Fibroblast of gingiva (primary cell): ENCODE measurements at regions not wholly inside any gene's neighbourhood (a gene's known extent, or its start where the extent isn't known, plus 50 kb on each side); places are given as distances from the start of the nearest gene placed in this dataset.
"Not testable (repeated sequence)": the region's sequence is repeated elsewhere in the genome, so short reads cannot be mapped to it uniquely, and the experiment has no call there.

Source experiments
- DNase-seq: peaks from one replicate; pipeline ENCODE4 v3.0.0-alpha.2; 2011; ENCODE audit warnings: low read depth

DNA sequence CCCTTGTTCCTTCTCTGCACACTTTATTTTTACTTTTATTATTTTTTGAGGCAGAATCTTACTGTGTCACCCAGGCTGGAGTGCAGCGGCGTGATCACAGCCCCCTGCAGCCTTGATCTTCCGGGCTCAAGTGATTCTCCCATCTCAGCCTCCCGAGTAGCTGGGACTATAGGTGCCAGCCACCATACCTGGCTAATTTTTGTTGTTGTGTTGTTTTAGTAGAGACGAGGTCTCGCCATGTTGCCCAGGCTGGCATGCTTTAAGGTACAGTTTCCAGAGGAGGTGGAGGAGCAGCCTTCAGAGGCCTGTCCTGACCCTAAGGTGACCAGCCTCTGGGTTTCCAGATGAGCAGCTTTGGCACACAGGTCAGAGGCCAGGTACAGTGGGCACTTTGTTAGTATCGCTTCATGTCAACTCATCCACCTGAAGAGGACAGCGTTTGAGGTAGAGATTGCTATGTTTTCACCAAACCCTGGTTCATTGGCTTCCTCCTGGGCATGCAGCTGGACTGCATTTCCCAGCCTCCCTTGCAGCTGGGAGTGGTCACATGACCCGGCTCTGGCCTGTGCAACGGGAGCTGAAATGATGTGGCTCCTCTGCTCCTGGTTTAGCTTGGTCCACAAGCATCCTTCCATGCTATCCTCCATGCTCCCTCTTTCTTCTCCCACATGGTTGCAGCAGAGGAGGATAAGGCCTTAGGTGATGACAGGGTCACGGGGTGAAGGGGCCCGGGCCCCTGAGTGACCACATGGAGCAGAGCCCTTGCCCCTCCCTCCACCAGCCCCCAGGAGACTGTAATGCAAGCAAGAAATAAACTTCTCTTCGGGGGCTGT, 139.3 kb upstream of the IER5L start:
- DNase-seq: peak; percentile 32

DNA sequence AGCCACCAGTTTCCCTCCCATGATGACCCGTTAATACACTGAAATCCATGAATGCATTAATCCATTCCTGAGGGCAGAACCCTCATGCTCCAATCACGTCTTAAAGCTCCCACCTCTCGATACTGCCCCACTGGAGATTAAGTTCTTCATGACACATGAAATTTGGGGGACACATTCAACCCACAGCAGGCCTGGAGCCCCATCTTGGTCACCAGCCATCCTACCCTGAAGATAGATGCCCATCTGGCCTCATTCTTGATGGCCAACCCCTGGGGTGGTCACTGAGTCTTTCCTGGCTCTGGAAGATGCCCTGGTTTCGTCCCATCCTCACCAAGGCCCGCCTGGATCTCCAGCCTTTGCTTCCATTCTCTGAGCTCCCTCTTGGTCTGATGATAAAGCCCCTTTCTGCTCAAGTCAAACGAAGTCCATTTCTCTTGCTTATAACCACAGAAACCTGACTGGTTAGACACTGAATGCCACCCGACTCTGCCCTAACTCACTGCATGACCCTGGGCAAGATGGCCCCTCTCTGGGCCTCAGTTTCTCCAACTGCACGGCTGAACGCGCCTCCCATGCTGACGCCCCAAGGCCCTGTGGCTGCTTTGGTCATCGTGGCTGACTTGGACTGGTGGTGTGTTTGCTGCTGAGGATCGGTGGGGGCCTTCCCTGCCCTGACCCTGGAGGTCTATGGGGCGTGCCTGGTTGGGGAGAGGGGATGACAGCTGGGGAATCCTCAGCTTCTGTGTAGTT, 138.4 kb upstream of the IER5L start:
- DNase-seq: no peak

DNA sequence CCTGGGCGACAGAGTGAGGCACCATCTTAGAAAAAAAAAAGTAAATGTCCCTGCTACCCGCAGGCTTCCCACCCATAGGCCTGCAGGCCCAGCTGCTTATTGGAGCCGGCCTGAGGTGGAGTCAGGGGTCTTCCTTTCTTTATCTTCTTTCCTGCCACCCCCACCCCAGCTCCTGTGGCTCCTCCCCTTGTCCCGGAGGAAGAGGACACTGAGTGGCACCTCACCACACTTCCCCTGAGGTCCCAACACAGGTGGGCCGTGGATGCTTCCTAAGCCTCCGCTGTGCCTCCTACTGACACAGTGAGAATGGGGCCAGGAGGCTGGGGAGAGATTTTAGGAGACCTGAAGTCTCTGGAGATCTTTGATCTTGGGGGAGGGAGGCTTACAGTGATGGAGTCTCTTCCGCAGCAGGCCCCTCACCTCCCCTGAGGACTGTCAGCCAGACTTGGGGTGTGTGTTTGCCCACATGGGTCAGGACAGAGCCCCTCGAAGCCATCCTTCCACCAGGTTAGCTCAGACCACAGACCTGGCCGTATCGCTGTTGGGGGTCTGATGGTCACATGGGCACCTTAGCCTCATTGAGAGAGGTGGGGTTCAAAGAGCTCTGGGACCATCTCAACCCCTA, 135.4 kb upstream of the IER5L start:
- no peak for DNase-seq

DNA sequence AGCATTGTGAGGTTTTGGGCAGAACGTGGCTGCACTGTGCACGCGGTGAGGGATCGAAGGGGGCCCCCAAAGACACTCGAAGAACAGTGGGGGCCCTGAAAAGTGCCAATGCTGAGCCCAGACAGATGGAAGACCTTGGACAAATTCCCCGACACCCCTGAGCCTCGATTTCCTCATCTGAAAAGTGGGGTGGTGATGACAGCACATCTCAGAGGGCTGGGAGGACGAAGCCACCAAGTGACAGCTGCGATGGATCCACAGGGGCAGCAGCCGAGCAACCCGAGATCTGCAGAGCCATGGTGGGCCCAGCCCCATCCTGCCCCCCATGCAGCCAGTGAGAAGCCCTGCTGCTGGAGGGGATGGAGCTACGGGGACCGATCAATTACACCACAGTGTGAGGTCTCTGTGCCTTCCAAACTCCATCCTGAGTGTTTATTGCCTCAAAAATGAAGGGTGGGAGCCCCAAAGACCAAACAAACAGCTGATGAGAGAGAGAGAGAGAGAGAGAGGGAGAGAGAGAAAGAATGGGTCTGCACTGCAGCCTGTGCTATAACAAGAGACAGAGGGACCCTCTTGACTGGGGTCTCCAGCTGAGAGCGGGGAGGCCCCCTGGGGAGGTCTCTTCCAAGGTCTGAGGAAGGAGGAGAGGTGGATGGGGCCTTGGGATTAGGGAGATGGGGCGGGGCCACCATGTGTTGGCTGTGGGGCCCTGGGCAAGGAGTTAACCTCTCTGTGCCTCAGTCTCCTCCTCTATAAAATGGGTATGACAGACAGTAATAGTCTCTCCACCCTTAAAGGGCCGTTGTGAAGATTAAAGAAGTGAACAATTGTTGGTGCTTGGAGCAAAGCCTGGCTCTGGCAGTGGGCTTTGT, 134.4 kb upstream of the IER5L start:
- no peak for DNase-seq

DNA sequence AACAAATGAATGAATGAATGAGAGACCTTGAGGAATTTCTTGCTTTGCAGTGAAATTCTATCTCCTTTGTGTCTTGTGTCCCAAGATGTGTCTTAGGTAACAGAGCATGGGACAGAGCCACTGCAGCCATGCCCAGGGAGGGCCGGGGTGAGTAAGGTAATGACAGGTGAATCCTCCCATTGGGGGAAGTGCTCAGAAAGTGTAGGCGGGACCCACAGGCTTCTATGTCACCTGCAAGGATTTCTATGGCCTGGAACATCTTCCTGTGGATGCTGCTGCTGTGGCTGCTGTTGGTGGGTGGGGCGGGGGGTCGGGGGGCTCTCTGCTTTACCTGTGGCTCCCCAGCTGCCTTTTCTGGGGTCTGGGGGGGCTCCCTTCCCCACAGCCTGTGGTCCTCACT, 133.6 kb upstream of the IER5L start:
- DNase-seq: no peak

DNA sequence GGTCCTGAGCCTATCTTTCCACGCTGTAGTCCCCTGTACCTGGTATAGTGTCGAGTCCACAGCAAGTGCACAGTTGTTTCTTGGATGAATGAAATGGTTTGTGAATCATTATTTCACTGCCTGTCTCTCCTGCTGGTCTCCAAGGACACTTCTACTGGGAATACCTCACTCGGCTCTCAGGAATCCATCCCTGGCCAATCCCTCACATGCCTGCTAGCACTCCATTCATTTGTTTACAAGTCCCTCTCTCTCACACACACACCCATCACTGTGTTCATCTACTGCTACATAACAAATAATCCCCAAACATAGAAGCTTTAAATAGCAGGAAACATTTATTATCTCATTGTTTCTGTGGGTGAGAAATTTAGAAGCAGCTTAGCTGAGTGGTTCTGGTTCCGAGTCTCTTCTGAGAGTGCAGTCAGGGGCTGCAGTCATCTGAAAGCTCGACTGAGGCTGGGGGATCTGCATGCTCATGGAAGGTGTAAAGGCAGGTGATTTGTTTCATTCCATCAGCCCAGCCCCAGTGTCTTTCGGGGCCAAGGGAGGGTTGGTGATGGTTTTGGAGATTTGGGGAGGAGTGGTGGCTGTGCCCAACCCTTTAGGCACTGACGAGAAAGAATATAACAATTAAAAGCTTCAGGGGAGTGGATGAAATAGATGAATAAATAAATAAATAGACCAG, 132.7 kb upstream of the IER5L start:
- DNase-seq: no peak

DNA sequence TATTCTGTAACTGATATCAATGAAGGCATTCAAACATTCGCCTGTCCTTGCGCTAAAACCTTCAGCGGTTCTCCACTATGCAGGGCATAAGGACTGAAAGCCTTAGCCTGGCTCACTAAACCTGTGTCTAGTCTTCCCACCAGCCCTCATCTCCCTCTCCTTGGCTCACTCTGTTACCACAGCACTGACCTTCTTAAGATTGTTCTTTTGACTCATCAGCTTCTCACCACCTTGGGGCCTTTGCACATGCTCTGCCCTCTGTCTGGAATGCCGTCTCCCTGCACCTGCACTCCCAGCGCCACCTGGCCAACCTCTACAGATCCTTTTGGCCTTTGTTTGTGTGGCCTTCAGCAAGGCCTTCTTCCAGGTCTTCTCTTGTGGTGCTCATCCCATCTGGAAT, 131.8 kb upstream of the IER5L start:
- no peak for DNase-seq

DNA sequence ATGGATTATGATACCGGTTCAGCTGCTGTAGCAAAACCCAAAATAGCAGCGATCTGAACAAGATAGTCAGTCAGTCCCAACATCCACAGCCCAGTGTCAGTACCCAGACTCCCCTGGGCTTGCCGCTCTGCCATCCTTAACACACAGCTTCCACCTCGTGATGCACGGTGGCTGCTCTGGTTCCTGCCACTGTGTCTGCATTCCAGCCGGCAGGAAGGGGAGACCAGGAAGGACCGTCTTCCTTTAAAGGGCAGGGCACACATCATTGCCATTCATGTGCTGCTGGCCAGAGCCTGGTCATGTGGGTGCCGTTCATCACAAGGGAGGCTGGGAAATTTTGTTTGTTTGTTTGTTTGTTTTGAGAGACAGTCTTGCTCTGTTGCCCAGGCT, 131.0 kb upstream of the IER5L start:
- DNase-seq: no peak

DNA sequence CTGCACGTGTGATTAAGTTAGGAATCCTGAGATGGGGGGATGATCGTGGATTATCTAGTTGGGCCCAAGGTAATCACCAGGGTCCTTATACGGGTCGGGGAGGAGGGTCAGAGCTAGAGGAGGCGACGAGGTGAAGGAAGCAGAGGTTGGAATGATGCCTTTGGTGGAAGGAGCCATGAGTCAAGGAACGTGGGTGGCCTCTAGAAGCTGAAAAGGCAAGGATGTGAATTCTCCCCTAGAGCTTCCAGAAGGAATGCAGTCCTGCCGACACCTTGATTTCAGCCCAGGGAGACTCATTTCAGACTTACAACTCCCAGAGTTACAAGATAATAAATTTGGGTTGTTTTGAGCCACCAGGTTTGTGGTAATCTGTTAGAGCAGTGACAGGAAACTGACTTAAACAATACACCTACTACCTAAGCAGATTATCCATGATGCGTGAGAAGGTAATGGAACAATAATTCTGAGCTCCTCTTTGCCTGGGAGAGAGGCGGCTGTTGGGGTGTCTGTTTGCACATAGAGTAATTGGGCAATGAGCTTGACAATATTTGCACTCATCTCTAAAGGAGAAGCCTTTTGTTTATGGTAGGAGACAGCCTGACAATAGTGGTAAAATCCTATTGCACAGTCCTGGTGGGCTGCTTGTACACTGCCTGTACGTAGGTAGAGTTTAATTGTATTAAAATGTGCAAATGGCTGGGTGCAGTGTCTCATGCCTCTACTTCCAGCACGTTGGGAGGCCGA, 129.3 kb upstream of the IER5L start:
- no peak for DNase-seq

DNA sequence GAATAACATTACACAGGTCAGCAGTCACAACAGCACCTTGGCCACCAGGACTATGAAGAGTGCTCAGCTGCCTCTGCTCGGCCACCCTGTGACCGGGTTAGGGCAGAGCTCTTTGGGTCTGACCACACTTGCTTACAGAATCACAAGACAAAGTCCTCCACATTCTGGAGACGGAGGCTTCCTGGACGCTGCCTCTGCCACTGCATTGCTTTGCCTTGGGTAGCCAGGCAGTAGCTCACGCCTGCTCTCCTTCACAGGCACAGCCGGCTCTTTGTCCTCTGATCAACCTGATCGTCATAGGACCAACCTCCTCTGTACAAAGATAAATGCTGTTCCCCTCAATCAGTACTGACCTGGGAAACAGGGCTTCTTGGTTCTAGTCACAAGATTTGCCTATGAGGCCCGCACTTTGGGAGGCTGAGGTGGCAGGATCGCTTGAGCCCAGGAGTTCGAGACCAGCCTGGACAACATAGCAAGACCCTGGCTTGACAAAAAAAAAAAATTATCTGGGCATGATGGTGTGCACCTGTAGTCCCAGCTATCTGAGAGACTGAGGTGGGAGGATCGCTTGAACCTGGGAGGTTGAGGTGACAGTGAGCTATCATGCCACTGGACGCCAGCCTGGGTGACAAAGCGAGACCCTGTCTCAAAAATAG, 128.4 kb upstream of the IER5L start:
- no peak for DNase-seq

DNA sequence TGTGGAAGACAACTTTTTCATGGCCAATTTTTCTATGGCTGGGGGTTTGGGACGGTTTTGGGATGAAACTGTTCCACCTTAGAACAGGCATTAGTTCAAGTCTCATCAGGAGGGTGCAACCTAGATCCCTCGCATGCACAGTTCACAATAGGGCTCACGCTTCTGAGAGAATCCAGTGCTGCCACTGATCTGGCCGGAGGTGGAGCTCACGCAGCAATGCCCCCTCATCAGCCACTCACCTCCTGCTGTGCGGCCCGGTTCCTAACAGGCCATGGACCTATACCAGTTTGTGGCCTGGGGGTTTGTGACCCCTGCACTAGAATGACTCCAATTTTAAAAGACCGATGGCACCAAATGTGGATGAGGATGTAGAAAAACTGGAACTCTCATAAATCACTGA, 127.2 kb upstream of the IER5L start:
- no peak for DNase-seq

DNA sequence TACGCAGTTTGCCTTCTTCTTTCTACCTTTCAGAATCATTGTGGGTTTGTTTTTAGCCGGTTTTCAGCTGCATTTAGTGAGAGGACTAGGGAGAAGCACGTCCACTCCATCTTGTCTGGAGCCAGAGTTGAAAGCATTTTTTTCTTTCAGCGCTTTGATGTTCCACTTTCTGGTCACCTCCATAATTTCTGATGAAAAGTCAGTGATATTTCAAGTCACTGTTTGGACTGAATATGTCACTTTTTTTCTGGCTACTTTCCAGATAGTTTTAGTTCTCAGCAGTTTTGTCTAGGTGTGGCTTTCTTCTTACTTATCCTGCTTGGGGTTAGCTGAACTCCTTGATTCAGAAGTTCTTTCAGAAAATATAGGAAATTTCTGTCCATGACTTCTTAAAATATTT, 123.9 kb upstream of the IER5L start:
- no peak for DNase-seq

DNA sequence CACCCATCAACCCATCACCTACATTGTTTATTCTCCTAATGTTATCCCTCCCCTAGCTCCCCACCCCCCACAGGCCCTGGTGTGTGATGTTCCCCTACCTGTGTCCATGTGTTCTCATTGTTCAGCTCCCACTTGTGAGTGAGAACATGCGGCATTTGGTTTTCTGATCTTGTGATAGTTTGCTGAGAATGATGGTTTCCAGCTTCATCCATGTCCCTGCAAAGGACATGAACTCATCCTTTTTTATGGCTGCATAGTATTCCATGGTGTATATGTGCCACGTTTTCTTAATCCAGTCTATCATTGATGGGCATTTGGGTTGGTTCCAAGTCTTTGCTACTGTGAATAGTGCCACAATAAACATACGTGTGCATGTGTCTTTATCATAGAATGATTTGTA, 118.1 kb upstream of the IER5L start:
- DNase-seq: not testable (repeated sequence)

DNA sequence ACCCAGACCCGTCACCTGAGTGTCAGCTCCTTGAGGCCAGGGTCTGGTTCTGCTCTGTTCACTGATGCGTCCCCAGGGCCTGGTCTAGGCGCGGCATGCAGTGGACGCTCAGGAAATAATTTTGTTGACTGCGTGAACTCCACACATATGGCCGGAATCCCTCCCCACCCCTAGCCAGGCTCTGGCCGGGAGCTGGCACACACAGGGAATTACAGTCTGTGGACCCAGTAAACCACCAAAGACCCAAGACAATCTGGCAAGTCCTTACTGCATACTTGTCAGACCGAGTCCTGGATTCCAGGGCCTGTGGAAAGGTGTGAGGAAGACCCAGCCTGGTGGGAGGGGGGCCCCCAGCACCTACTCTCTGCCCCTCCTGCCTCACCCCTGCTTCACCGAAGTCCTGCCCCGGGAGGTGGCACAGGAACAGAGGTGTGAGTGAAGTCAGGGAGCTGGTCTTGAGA, 113.0 kb upstream of the IER5L start:
- DNase-seq: no peak

DNA sequence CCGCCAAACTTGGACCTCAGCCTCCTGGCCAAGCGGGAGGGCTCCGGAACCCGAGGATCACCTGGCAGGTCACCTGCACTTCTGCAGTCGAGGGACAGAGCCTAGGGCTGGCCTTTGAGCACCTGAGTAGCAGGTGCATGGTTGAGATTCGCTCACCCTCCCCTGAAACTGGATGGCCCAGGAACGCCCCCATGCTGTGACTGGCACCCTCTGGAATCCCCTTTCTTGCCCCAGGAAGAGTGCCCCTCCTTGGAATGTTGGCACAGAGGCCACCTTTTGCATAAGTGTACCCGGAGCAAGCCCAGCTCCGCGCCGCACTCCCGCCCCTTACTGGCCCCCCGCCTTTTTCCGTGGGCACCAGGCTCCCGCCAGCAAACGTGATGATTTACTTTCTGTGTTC, 112.5 kb upstream of the IER5L start:
- DNase-seq: no peak

DNA sequence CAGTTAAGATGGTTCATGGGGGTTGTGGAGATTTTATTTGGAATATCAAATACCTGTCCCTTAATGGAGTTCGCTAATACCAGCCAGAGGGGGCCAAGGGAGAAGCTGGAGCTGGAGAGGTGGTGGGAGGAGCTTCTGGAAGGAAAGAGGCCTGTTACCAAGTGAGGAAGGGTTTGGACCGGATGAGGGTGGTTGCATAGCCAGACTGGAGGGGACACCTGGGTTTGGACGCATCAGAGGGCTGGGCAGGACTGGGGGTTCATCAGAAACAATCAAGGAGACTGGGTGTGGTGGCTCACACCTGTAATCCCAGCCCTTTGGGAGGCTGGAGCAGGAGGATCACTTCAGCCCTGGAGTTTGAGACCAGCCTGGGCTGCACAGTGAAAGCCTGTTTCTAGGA, 111.8 kb upstream of the IER5L start:
- DNase-seq: no peak

DNA sequence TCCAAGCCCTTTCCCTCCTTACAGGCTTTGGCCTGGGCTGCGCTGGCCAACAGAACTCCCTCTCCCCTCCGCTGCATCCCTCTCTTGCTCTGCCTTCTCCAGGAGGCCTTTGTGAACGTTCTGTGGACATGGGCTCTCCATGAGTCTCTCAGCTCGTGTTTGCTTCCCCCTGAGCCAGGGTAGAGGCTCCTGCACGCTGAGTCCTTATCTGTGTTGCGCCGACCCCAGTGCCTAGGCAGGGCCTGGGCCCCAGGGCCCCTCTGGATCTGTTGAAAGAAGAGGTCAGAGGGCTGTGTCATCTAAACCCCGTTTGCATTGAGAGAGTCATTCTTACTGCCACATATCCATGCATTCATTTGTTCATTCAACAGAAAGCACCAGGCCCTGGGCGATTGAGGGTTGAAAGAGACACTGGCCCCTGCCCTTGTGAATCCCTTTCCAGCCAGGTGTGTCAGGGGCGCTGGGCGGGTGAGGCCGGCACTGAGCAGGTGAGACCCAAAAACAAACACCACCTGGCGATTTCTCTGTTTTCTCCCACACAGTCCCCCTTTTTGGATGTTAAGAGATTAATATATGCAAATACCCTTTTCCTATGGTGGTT, 111.2 kb upstream of the IER5L start:
- no peak for DNase-seq

DNA sequence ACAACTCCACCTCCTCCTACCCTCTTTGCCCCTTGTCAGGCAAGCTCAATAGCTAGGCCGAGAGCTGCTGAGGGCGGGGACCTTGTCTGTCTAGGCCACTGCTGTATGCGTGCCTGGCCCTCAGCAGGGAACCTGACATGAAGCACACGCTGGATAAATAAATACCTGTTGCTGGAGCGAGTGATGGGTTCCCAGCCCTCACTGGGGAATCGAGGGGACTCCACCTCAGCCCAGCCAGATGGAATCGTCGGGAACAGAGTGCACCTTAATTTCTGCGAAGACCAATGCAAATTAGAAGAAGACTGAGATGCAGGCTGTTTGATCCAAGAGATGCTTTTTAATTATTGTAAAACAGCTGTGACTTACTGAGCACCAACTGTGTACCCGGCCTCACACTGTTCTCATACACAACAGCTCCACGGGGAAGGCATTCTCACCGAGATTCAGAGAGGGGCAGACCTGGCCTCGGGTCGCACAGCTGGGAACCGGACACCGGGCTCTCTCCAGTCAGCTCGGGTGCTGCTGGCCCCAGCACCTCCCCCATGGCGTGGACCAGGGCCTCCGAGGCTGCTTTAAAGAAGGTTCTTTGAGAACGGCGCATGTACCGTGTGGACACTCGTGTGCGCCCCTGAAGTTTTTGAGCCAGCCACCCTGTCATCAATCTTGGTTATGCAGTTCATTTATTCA, 109.7 kb upstream of the IER5L start:
- DNase-seq: no peak
